ENCODE measurements at regions not wholly inside any gene's neighbourhood (a gene's known extent, or its start where the extent isn't known, plus 50 kb on each side); places are given as distances from the start of the nearest gene placed in this dataset.

GRCh38 chr5:82807021-82807420 is 270.2 kb downstream of the TMEM167A start:
- no peak for DNase-seq (ENCODE audit: low spot score)

- DNase-seq (ENCODE audit: low spot score): no peak
Measured at GRCh38 chr5:82806513-82806912, 270.7 kb downstream of the TMEM167A start.

- DNase-seq (ENCODE audit: low spot score): no peak
Measured at GRCh38 chr5:82804155-82804690, 273.0 kb downstream of the TMEM167A start.

- no peak for DNase-seq (ENCODE audit: low spot score)
Measured at GRCh38 chr5:82802954-82803353, 274.2 kb downstream of the TMEM167A start.

GRCh38 chr5:82800826-82801225 is 276.4 kb downstream of the TMEM167A start:
- DNase-seq (ENCODE audit: low spot score): no peak

- no peak for DNase-seq (ENCODE audit: low spot score)
Measured at GRCh38 chr5:82799361-82800077, 277.7 kb downstream of the TMEM167A start.

GRCh38 chr5:82798676-82799075 is 278.5 kb downstream of the TMEM167A start:
- no peak for DNase-seq (ENCODE audit: low spot score)

GRCh38 chr5:82796643-82797416 is 280.4 kb downstream of the TMEM167A start:
- DNase-seq (ENCODE audit: low spot score): no peak

- no peak for DNase-seq (ENCODE audit: low spot score)
Measured at GRCh38 chr5:82794876-82795275, 282.3 kb downstream of the TMEM167A start.

- peak; percentile 30 for DNase-seq (ENCODE audit: low spot score)
Measured at GRCh38 chr5:82793808-82794419, 283.3 kb downstream of the TMEM167A start.

- no peak for DNase-seq (ENCODE audit: low spot score)
Measured at GRCh38 chr5:82792096-82792495, 285.1 kb downstream of the TMEM167A start.

- no peak for DNase-seq (ENCODE audit: low spot score)
Measured at GRCh38 chr5:82789095-82789494, 288.1 kb downstream of the TMEM167A start.

- no peak for DNase-seq (ENCODE audit: low spot score)
Measured at GRCh38 chr5:82786748-82787147, 290.4 kb downstream of the TMEM167A start.

GRCh38 chr5:82785882-82786509 is 291.2 kb downstream of the TMEM167A start:
- DNase-seq (ENCODE audit: low spot score): no peak

GRCh38 chr5:82785456-82785855 is 291.7 kb downstream of the TMEM167A start:
- DNase-seq (ENCODE audit: low spot score): no peak

- DNase-seq (ENCODE audit: low spot score): no peak
Measured at GRCh38 chr5:82784521-82784920, 292.7 kb downstream of the TMEM167A start.

GRCh38 chr5:82777106-82777505 is 300.1 kb downstream of the TMEM167A start:
- no peak for DNase-seq (ENCODE audit: low spot score)

GRCh38 chr5:82772281-82772680 is 304.9 kb downstream of the TMEM167A start:
- DNase-seq (ENCODE audit: low spot score): no peak

GRCh38 chr5:82766206-82766605 is 311.0 kb downstream of the TMEM167A start:
- DNase-seq (ENCODE audit: low spot score): no peak

GRCh38 chr5:82765765-82766164 is 311.4 kb downstream of the TMEM167A start:
- no peak for DNase-seq (ENCODE audit: low spot score)

GRCh38 chr5:82760856-82761255 is 316.3 kb downstream of the TMEM167A start:
- DNase-seq (ENCODE audit: low spot score): no peak

- no peak for DNase-seq (ENCODE audit: low spot score)
Measured at GRCh38 chr5:82758881-82759280, 318.3 kb downstream of the TMEM167A start.
